Keratinocyte (primary cell): ENCODE measurements at regions not wholly inside any gene's neighbourhood (a gene's known extent, or its start where the extent isn't known, plus 50 kb on each side); places are given as distances from the start of the nearest gene placed in this dataset.

Experiments used
- CTCF ChIP-seq, 3 experiments: IDR thresholded peaks in 1 of 3; conservative IDR thresholded peaks in 1 of 3; optimal IDR thresholded peaks in 1 of 3; 2 replicates in 2 of 3; 3 replicates in 1 of 3; pipeline versions ENCODE3 to v1.5.1; 2011; ENCODE audit warnings: low read length in 3 of 3, mild to moderate bottlenecking in 3 of 3, moderate library complexity in 2 of 3, control low read depth in 1 of 3, inconsistent platforms in 1 of 3; ENCODE audit not compliant: insufficient read depth in 2 of 3; ENCODE audit errors: extremely low read depth in 1 of 3
- EZH2 ChIP-seq: IDR thresholded peaks from one replicate; pipeline ENCODE4 v1.6.1; 2012; ENCODE audit warnings: inconsistent platforms, mild to moderate bottlenecking, low read length, moderate library complexity

GRCh38 chr21:21996891-21997290 is 998.7 kb downstream of the NCAM2 start:
- TF ChIP-seq CTCF (optimal IDR thresholded peaks at IDR 0.05 in 1 of 3, IDR thresholded peaks at IDR 0.05 in 1 of 3, conservative IDR thresholded peaks at IDR 0.05 in 1 of 3; ENCODE audit: extremely low read depth in 1 of 3, insufficient read depth in 2 of 3, low read length in 3 of 3), result no peak
- no peak for TF ChIP-seq EZH2
